SK-N-SH (cell line): ENCODE measurements at regions not wholly inside any gene's neighbourhood (a gene's known extent, or its start where the extent isn't known, plus 50 kb on each side); places are given as distances from the start of the nearest gene placed in this dataset.

Experiments
- CTCF ChIA-PET: fragments of 300-600, 350-600 bp; formaldehyde crosslinking; extraction: SDS; loops from one replicate; lab custom pipeline; 2021; lab: Yijun Ruan, JAX
- POLR2A ChIA-PET: fragments of 350-600 bp; sonication (Branson Sonifier 250); formaldehyde crosslinking; extraction: SDS; loops from one replicate; lab custom pipeline; 2020; ENCODE audit warnings: antibody characterized with exemption, inconsistent platforms; lab: Yijun Ruan, JAX
- DNase-seq: peaks from one replicate; pipeline ENCODE4 v3.0.0; 2012
- H2AFZ ChIP-seq: fragments of 200-600 bp; sonication (generic); 2 replicates; pipeline ENCODE4 v1.8.1; 2016; ENCODE audit warnings: antibody characterized with exemption, mild to moderate bottlenecking, low read depth
- H3F3A ChIP-seq: fragments of 200-600 bp; sonication (generic); replicated peaks from 2 replicates; pipeline ENCODE3; 2016; ENCODE audit warnings: antibody characterized with exemption, mild to moderate bottlenecking; ENCODE audit not compliant: insufficient read depth
- H3K27ac ChIP-seq, 2 experiments: fragments of 200-500 bp in 1 of 2; fragments of 200-600 bp in 1 of 2; sonication (Bioruptor generic) in 1 of 2; sonication (generic), shearing (Covaris generic) in 1 of 2; 2 replicates each; pipeline versions ENCODE4 v1.5.1 to v1.6.1; 2014 to 2016; ENCODE audit warnings: low read depth in 2 of 2, inconsistent platforms in 1 of 2, low read length in 1 of 2, mild to moderate bottlenecking in 1 of 2, mixed read lengths in 1 of 2
- H3K27me3 ChIP-seq: fragments of 200-600 bp; sonication (generic), shearing (Covaris generic); 2 replicates; pipeline ENCODE4 v1.6.1; 2016; ENCODE audit warnings: mixed run types; ENCODE audit not compliant: insufficient read depth
- H3K36me3 ChIP-seq, 2 experiments: fragments of 200-500 bp in 1 of 2; fragments of 200-600 bp in 1 of 2; sonication (Bioruptor generic) in 1 of 2; sonication (generic) in 1 of 2; replicated peaks in 1 of 2; 2 replicates each; pipeline versions ENCODE3 to v1.5.1; 2014 to 2016; ENCODE audit warnings: low read length in 1 of 2, mild to moderate bottlenecking in 1 of 2; ENCODE audit not compliant: insufficient read depth in 2 of 2, control insufficient read depth in 1 of 2
- H3K4me1 ChIP-seq, 2 experiments: fragments of 200-500 bp in 1 of 2; fragments of 200-600 bp in 1 of 2; sonication (Bioruptor generic) in 1 of 2; sonication (generic), shearing (Covaris generic) in 1 of 2; 2 replicates each; pipeline versions ENCODE4 v1.5.1 to v1.6.1; 2014 to 2016; ENCODE audit warnings: low read depth in 1 of 2, low read length in 1 of 2, mixed run types in 1 of 2; ENCODE audit not compliant: insufficient read depth in 2 of 2, control insufficient read depth in 1 of 2
- H3K4me2 ChIP-seq: fragments of 200-600 bp; sonication (generic), shearing (Covaris generic); 2 replicates; pipeline ENCODE4 v1.6.1; 2017; ENCODE audit warnings: mixed run types
- H3K4me3 ChIP-seq, 2 experiments: fragments of 200-500 bp in 1 of 2; fragments of 200-600 bp in 1 of 2; sonication (Bioruptor generic) in 1 of 2; sonication (generic), shearing (Covaris generic) in 1 of 2; 2 replicates each; pipeline versions ENCODE4 v1.5.1 to v1.8.1; 2014 to 2016; ENCODE audit warnings: low read depth in 2 of 2, inconsistent platforms in 1 of 2, low read length in 1 of 2, mild to moderate bottlenecking in 1 of 2, mixed read lengths in 1 of 2, moderate library complexity in 1 of 2
- H3K79me2 ChIP-seq: fragments of 200-600 bp; sonication (generic); 2 replicates; pipeline ENCODE4 v1.8.1; 2017; ENCODE audit warnings: mild to moderate bottlenecking; ENCODE audit not compliant: insufficient read depth
- H3K9ac ChIP-seq: fragments of 200-600 bp; sonication (generic); 2 replicates; pipeline ENCODE4 v1.6.1; 2017; ENCODE audit warnings: mixed run types
- H3K9me2 ChIP-seq: fragments of 200-600 bp; sonication (generic); 2 replicates; pipeline ENCODE4 v1.6.1; 2017; ENCODE audit warnings: mixed run types
- H3K9me3 ChIP-seq: fragments of 200-600 bp; sonication (generic); 2 replicates; pipeline ENCODE4 v1.6.1; 2017; ENCODE audit warnings: mixed run types, mild to moderate bottlenecking, moderate library complexity
- H4K20me1 ChIP-seq: fragments of 200-600 bp; sonication (generic); 2 replicates; pipeline ENCODE4 v1.6.1; 2017; ENCODE audit warnings: mild to moderate bottlenecking, mixed run types; ENCODE audit not compliant: insufficient read depth
- ELF1 ChIP-seq: IDR thresholded peaks from 2 replicates; pipeline ENCODE4 v1.4.0; 2012
- FOXM1 ChIP-seq: IDR thresholded peaks from 2 replicates; pipeline ENCODE4 v1.4.0; 2012; ENCODE audit warnings: low read depth, mild to moderate bottlenecking
- GABPA ChIP-seq: IDR thresholded peaks from 2 replicates; pipeline ENCODE4 v1.4.0; 2012; ENCODE audit warnings: low read depth, mild to moderate bottlenecking
- MXI1 ChIP-seq: IDR thresholded peaks from 2 replicates; pipeline ENCODE4 v1.6.1; 2012; ENCODE audit warnings: mild to moderate bottlenecking, low read depth, low read length, improper control_type of control experiment
- RAD21 ChIP-seq: IDR thresholded peaks from 2 replicates; pipeline ENCODE4 v1.6.1; 2012; ENCODE audit warnings: mild to moderate bottlenecking, low read length
- REST ChIP-seq: IDR thresholded peaks from 2 replicates; pipeline ENCODE4 v1.6.1; 2012; ENCODE audit warnings: mild to moderate bottlenecking, low read depth, low read length, moderate library complexity
- RFX5 ChIP-seq: IDR thresholded peaks from 2 replicates; pipeline ENCODE4 v1.6.1; 2012; ENCODE audit warnings: mild to moderate bottlenecking, improper control_type of control experiment, low read length
- TAF1 ChIP-seq: IDR thresholded peaks from 2 replicates; pipeline ENCODE4 v1.6.1; 2012; ENCODE audit warnings: low read depth, mild to moderate bottlenecking, low read length, moderate library complexity, borderline replicate concordance
- TCF12 ChIP-seq: IDR thresholded peaks from 2 replicates; pipeline ENCODE4 v1.4.0; 2012
- TEAD4 ChIP-seq: IDR thresholded peaks from 2 replicates; pipeline ENCODE4 v1.4.0; 2012; ENCODE audit warnings: mild to moderate bottlenecking, borderline replicate concordance; ENCODE audit not compliant: insufficient read depth
- YY1 ChIP-seq: IDR thresholded peaks from 2 replicates; pipeline ENCODE4 v1.4.0; 2012; ENCODE audit warnings: low read depth, mild to moderate bottlenecking
- ZBTB33 ChIP-seq: IDR thresholded peaks from 2 replicates; pipeline ENCODE4 v1.4.0; 2012; ENCODE audit warnings: low read depth, borderline replicate concordance
- WGBS: methylation state at CpG from one replicate; pipeline ENCODE4 v1.1.6; 2017; ENCODE audit warnings: low lambda C conversion rate; 5-methylcytosine and 5-hydroxymethylcytosine counted together

- POLR2A ChIA-PET, result no interaction called here
- Histone ChIP-seq H3K27ac (no peak overlapping the region), H3K4me1 (peaks cover 0 to 5% of the 10 kb centered on the region in 2 experiments; a peak in 1 of 4 replicates), H3K9ac (no peak overlapping the region), H3K9me2 (no peaks in the 10 kb centered on the region), H3K4me3 (no peak overlapping the region), H3K79me2 (no peaks in the 10 kb centered on the region), H3K9me3 (no peaks in the 10 kb centered on the region), H4K20me1 (no peaks in the 10 kb centered on the region), H3K27me3 (no peaks in the 10 kb centered on the region), H2AFZ (no peak overlapping the region; the same call in 1 of the 2 replicates), H3F3A (peaks cover 2% of the 10 kb centered on the region), H3K4me2 (no peak overlapping the region), H3K36me3 (no peaks in the 10 kb centered on the region)
- DNase-seq, result no peak
- CTCF ChIA-PET, result no interaction called here
- TF ChIP-seq TCF12 (no peak), RFX5 (no peak), MXI1 (no peak), ZBTB33 (no peak), FOXM1 (no peak), RAD21 (no peak), ELF1 (no peak), TEAD4 (no peak)
- WGBS, result 91% methylated on average over 2 of the region's 2 CpGs
Measured at GRCh38 chr6:128605961-128606360, 85.6 kb upstream of the PTPRK start.

GRCh38 chr6:128601060-128601459 lies 80.7 kb upstream of the PTPRK start:
- TF ChIP-seq ELF1, result no peak
- H2AFZ ChIP-seq, result peak overlapping the region; percentile 52
- peaks cover 18% of the 10 kb centered on the region for H3F3A ChIP-seq
- H4K20me1 ChIP-seq, result no peaks in the 10 kb centered on the region
- ChIA-PET POLR2A (no interaction called here), CTCF (interaction anchor here (0.7 kb wide), 1 partner anchor 130 kb away, joined by 3 read pairs; no protein-coding TSS in a partner anchor)
- H3K36me3 ChIP-seq, result no peaks in the 10 kb centered on the region
- H3K9me2 ChIP-seq, result no peaks in the 10 kb centered on the region
- no peaks in the 10 kb centered on the region for H3K27me3 ChIP-seq
- H3K79me2 ChIP-seq, result no peaks in the 10 kb centered on the region
- whole genome bisulfite sequencing, result 55% methylated on average over 4 of the region's 4 CpGs
- H3K4me3 ChIP-seq, result no peak overlapping the region; a peak in 1 of 4 replicates
- H3K4me1 ChIP-seq, result peaks cover 0 to 47% of the 10 kb centered on the region in 2 experiments; a peak in 2 of 4 replicates
- peak overlapping the region; percentile 51; the same call in 1 of the 2 replicates for H3K9ac ChIP-seq
- H3K27ac ChIP-seq, result peak overlapping the region; percentile 83 to 99
- H3K9me3 ChIP-seq, result no peaks in the 10 kb centered on the region
- peak overlapping the region; percentile 71; the same call in 1 of the 2 replicates for H3K4me2 ChIP-seq
- no peak for DNase-seq

DNA sequence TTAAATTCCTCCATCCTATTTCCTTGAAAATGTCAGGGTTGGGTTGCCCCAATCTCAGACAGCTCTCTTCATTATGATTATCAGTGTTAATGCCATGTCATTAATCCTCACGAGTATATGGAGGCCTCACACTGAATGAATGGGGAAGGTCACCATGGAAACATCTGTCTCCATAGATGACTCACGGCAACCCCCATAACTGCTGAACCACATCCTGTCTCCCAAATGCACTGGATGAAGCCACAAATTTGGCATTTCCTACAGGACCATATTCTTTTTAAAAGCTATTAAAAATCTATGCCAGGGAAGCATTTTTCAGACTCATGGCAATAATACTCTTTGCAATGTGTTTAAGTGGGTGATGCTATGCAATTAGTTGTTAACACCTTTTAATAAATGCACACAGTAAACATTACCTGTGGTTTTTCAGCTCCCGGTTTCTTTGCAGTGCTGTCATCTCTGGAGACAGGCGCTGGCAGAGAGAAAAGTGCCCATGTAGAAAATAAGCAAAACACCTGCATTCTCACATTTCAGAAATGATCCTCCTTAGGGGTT lies 80.1 kb upstream of the PTPRK start:
- Histone ChIP-seq H3F3A (peaks cover 18% of the 10 kb centered on the region), H3K4me1 (peaks cover 0 to 47% of the 10 kb centered on the region in 2 experiments; a peak in 2 of 4 replicates), H3K4me3 (no peak overlapping the region; a peak in 2 of 4 replicates), H3K79me2 (no peaks in the 10 kb centered on the region), H3K9me2 (no peaks in the 10 kb centered on the region), H3K36me3 (no peaks in the 10 kb centered on the region), H3K27me3 (no peaks in the 10 kb centered on the region), H4K20me1 (no peaks in the 10 kb centered on the region), H2AFZ (peak overlapping the region; percentile 74), H3K9me3 (no peaks in the 10 kb centered on the region), H3K4me2 (peak overlapping the region; percentile 71), H3K27ac (peak overlapping the region; percentile 92 to 99), H3K9ac (peak overlapping the region; percentile 66)
- POLR2A ChIA-PET, result no interaction called here
- WGBS, result 10% methylated on average over 4 of the region's 4 CpGs
- CTCF ChIA-PET, result no interaction called here
- DNase-seq, result peak; percentile 6
- TF ChIP-seq GABPA, result peak; percentile 62
- TF ChIP-seq TAF1, result no peak
- TF ChIP-seq REST, result peak; percentile 23; the same call in 1 of the 2 replicates
- peak; percentile 85 for TF ChIP-seq TEAD4
- peak; percentile 42; the same call in 1 of the 2 replicates for TF ChIP-seq ZBTB33
- TF ChIP-seq YY1, result peak; percentile 54; the same call in 1 of the 2 replicates
- TF ChIP-seq MXI1, result no peak
- TF ChIP-seq FOXM1, result peak; percentile 93
- peak; percentile 46; the same call in 1 of the 2 replicates for TF ChIP-seq ELF1
